CD4-positive, alpha-beta T cell treated with Interferon gamma for 1 hour (primary cell): ENCODE measurements at regions not wholly inside any gene's neighbourhood (a gene's known extent, or its start where the extent isn't known, plus 50 kb on each side); places are given as distances from the start of the nearest gene placed in this dataset.

Source experiments
- DNase-seq: peaks from one replicate; pipeline ENCODE4 v3.0.0-alpha.2; 2020

GRCh38 chr1:55955016-55955621, 624.2 kb downstream of the PLPP3 start:
- DNase-seq, result no peak

- no peak for DNase-seq
Observed at GRCh38 chr1:55951291-55951690, 628.1 kb downstream of the PLPP3 start.

GRCh38 chr1:55947446-55947845, 631.9 kb downstream of the PLPP3 start:
- no peak for DNase-seq

DNA sequence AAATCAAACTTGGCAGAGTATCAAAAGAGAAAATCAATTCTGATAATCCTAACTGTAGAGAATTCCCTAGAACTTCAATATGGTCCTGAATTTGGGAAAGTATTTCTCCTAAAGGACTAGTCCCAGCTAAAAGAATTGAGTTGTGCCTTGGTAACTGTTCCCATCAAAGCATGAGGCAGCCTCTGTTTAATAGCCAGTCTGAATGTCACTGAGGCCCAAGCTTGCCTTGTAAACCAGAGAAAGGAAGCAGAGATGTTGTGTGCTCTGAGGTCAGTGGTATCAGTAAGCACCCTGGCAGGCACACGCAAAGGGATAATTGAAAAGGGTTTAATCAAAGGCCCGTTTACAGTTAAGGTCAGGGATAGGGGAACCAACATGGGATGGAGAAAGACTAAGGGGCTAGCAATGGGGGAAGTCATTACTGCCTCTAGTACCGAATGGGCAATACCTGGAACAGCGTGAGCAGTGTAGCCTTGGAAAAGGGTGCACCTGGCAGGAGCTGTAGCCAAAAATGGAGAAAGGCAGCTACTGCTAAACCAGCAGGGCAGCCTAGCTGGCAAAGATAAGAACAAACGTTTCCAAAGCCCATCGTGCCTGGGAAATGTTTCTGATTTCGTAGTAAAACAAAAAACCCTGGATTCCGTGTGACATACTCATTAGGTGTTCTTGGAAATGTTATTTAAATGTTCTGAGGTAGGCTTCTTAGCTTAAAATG, 635.5 kb downstream of the PLPP3 start:
- no peak for DNase-seq

GRCh38 chr1:55943012-55943411, 636.4 kb downstream of the PLPP3 start:
- DNase-seq, result no peak

GRCh38 chr1:55939866-55940265, 639.5 kb downstream of the PLPP3 start:
- DNase-seq, result no peak

DNA sequence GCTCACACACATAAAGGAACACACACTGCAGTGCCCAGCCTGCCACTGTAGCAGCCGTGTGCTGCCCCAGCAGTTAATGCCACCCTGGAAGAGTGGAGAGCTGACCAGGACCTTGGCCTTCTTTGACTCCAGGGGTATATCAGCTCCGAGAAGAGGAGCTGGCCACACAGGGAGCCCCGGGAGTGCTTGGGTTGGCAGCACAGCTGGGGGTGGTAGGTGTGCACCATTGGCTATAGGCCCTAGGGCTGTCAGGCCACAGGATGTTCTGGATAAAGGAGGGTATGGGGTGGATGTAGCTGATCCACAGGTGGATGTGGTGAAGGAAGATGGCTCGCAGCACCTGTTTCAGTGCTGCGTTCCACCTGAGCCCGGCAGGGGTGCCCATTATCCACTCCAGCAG, 640.5 kb downstream of the PLPP3 start:
- DNase-seq, result no peak

DNA sequence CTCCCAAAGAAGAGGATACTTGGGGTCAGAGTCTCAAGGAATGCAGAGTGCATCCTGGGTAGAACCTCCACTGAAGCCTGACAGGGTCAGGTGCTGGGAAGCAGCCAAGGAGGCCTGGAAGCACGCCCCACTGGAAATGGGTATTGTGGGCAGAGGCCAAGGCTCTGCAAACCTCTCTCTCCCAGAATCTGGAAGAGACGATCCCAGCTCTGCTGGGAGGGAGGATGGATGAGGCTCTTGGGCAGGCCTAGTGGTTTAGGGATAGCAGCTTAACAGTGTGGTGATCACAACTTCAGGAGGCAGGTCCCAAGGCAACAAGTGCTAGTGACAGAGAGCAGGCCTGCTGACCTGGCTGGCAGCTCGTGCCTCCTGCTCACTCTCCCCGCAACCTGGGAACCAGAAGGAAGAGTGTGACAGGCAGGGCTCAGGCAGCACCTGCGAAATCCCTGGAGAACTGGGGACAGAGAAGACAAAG, 641.0 kb downstream of the PLPP3 start:
- no peak for DNase-seq

DNA sequence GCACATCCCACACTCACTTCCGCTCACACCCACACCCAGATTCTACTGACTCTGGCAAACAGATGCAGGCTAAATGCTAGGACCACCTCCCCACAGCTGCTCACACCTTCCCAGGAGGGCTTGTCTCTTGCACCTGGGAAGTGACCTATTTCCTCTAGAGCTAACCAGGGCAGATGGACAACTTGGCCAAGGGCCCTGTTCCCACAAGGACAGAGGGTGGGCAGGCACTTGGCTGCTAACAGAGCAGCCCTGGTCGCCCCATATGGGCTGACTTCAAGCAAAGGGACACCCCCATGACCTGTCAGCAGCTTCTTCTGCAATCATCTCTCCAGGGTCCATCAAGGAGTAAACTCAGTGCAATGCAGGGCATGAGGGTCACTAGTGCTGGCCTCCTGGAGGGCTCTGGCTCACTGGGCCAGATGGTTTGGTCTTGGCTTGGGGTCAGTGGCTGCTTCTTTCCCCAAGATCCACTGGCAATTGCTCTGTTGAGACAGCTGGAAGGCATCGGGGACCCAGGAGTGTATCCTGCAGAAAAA, 641.5 kb downstream of the PLPP3 start:
- no peak for DNase-seq

GRCh38 chr1:55935236-55935635, 644.1 kb downstream of the PLPP3 start:
- no peak for DNase-seq

- DNase-seq, result no peak
Observed at GRCh38 chr1:55932402-55932801, 647.0 kb downstream of the PLPP3 start.

- no peak for DNase-seq
Observed at GRCh38 chr1:55931081-55931940, 648.1 kb downstream of the PLPP3 start.

DNA sequence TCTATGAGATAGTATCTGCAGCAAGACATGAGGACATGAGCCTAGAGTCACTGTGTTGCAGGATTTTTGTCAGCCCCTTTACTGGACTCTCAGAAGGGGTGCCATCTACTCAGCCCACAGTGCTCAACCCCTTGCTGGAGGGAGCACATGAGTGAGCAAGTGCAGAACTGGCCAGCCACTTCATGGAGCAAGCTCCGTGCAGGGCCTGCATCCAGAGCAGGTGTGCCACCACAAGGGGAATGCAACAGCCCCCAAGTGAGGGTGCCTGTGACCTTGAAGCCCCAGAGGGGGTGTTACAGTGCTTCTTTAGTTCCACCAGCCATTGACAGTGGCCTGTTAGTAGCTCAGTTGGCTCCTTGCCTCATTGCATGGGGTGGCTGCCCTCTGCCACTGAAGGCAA, 649.7 kb downstream of the PLPP3 start:
- DNase-seq, result no peak

- DNase-seq, result no peak
Observed at GRCh38 chr1:55928576-55928975, 650.8 kb downstream of the PLPP3 start.

DNA sequence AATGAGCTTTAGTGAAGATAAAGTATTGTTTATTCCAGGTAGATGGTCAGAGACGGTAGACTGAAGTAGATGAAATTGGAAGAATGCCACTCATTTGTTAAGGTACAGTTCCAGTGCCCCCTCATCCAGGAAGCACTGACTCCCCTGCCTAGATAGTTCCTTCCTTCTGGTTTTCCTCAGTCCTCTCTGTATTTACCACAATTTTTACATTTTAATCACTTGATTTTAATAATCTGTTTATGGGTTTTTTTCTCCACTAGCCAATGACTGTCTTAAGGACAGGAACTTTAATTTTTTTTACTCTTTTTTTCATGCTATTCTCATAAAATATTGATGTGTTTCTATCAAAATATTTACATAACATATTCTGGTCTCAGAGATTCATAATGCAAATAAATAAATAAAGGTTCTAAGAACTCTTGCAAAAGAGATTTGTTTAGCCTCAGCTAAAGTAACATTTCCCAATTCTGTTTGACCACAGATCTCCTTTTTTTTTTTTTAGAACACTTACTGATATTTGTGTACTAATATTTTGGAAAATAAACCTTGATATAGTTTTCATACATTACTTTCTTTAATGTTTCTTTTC, 651.6 kb downstream of the PLPP3 start:
- no peak for DNase-seq

- no peak for DNase-seq
Observed at GRCh38 chr1:55926906-55927471, 652.4 kb downstream of the PLPP3 start.

DNA sequence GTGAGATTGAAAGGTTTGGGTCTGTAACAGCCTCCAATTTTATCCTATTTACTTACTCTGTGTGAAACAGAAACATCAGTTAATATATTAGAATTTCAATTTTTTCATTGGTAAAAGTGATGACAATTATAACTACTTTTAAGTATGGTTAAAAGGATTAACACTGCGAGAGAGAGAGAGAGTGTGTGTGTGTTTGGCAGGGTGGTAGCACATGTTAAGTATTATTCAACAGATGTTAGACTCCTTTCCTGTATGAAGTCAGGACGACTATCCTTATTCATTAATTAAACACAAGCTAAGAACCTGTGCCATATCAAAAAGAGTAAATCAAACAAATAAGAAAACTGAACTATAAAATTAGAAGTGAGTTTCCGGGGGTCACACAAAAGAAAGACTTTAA, 662.5 kb downstream of the PLPP3 start:
- DNase-seq, result no peak

GRCh38 chr1:55916481-55916880, 662.9 kb downstream of the PLPP3 start:
- no peak for DNase-seq

DNA sequence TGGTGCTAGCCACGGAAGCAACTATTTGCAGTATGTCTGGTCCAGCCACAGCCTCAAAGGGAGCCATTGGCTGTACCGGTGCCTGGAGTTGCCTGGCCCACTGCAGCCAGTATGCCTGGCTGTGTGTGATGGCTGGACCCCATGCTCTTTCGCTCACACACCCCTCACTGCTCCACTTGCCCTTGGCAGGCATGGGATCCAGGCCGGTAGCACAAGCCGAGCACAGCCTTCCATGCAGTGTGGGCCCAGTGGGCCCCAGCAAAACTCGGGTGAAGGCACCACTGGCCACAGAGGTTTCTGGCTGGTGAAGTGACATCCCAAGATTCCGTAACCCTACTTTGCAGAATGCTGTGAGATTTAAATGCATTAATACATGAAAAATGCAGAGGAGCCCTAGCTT, 665.8 kb downstream of the PLPP3 start:
- DNase-seq, result no peak

GRCh38 chr1:55912438-55912837, 666.9 kb downstream of the PLPP3 start:
- DNase-seq, result no peak

DNA sequence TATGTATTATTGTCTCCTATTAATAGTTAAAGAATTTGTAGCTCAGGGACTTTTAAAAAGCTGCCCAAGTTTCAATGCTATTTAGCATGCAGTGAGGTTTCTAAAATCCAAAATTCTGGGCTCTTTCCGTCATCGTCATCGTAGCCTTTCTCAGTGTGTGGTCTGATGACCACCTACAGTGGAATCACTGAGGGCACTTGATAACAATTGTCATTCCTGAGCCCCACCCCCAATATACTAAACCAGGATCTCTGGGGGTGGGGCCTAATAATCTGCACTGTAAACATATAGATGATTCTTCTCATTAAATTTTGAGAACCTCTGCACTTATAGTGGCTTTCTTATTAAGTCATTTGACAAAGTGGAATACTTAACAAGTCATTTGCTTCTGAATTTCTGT, 674.8 kb downstream of the PLPP3 start:
- no peak for DNase-seq

- DNase-seq, result no peak
Observed at GRCh38 chr1:55898181-55898580, 681.2 kb downstream of the PLPP3 start.

- DNase-seq, result no peak
Observed at GRCh38 chr1:55896210-55896609, 681.0 kb upstream of the USP24 start.
